OCI-LY3 (cell line): ENCODE measurements at regions not wholly inside any gene's neighbourhood (a gene's known extent, or its start where the extent isn't known, plus 50 kb on each side); places are given as distances from the start of the nearest gene placed in this dataset.

ENCODE experiments used
- CTCF ChIP-seq: fragments of 200-600, 300-600 bp; sonication (generic); IDR thresholded peaks from 2 replicates; pipeline ENCODE4 v1.5.1; 2014; ENCODE audit warnings: antibody characterized with exemption, low read length, low read depth
- EZH2phosphoT487 ChIP-seq: fragments of 200-600 bp; shearing (Covaris generic); IDR thresholded peaks from 2 replicates; pipeline ENCODE4 v1.6.1; 2018; ENCODE audit warnings: antibody characterized with exemption, mixed run types, low read depth

- TF ChIP-seq CTCF (no peak), EZH2phosphoT487 (no peak)
These were observed 402.8 kb upstream of the UBE2E3 start for GRCh38 chr2:180577567-180577966.
